GM21825 (cell line): ENCODE measurements at regions not wholly inside any gene's neighbourhood (a gene's known extent, or its start where the extent isn't known, plus 50 kb on each side); places are given as distances from the start of the nearest gene placed in this dataset.

ENCODE experiments used
- ATAC-seq: cut with Tn5 transposase; IDR thresholded peaks from one replicate; pipeline ENCODE4 v1.9.1; 2021; ENCODE audit warnings: mild to moderate bottlenecking, moderate library complexity; ENCODE audit not compliant: unreplicated experiment

- no peak for ATAC-seq
These were observed 726.6 kb upstream of the POU3F2 start for GRCh38 chr6:98107801-98108200.

- no peak for ATAC-seq
These were observed 717.9 kb upstream of the POU3F2 start for GRCh38 chr6:98116455-98116854.

- ATAC-seq: no peak
These were observed 717.3 kb upstream of the POU3F2 start for GRCh38 chr6:98117068-98117467.

- ATAC-seq: no peak
These were observed 715.9 kb upstream of the POU3F2 start for GRCh38 chr6:98118397-98119045.

- ATAC-seq: no peak
These were observed 710.2 kb upstream of the POU3F2 start for GRCh38 chr6:98124171-98124570.

- ATAC-seq: no peak
These were observed 702.9 kb upstream of the POU3F2 start for GRCh38 chr6:98131290-98131990.

GRCh38 chr6:98136333-98136732, 698.0 kb upstream of the POU3F2 start:
- ATAC-seq: no peak

GRCh38 chr6:98137391-98137790, 697.0 kb upstream of the POU3F2 start:
- no peak for ATAC-seq

GRCh38 chr6:98142839-98143238, 691.5 kb upstream of the POU3F2 start:
- ATAC-seq: no peak

GRCh38 chr6:98146656-98147055, 687.7 kb upstream of the POU3F2 start:
- ATAC-seq: no peak

- ATAC-seq: no peak
These were observed 677.8 kb upstream of the POU3F2 start for GRCh38 chr6:98156580-98156979.

- ATAC-seq: no peak
These were observed 654.8 kb upstream of the POU3F2 start for GRCh38 chr6:98179606-98180005.

- ATAC-seq: no peak
These were observed 634.3 kb upstream of the POU3F2 start for GRCh38 chr6:98200084-98200483.

GRCh38 chr6:98203170-98203806, 631.1 kb upstream of the POU3F2 start:
- no peak for ATAC-seq

- no peak for ATAC-seq
These were observed 621.9 kb upstream of the POU3F2 start for GRCh38 chr6:98212468-98212867.

- no peak for ATAC-seq
These were observed 618.8 kb upstream of the POU3F2 start for GRCh38 chr6:98215531-98215930.

GRCh38 chr6:98230250-98230649, 604.1 kb upstream of the POU3F2 start:
- ATAC-seq: no peak

GRCh38 chr6:98239057-98239456, 595.3 kb upstream of the POU3F2 start:
- no peak for ATAC-seq

GRCh38 chr6:98241630-98242029, 592.7 kb upstream of the POU3F2 start:
- no peak for ATAC-seq

- ATAC-seq: no peak
These were observed 579.8 kb upstream of the POU3F2 start for GRCh38 chr6:98254624-98255023.

GRCh38 chr6:98260382-98260781, 574.0 kb upstream of the POU3F2 start:
- ATAC-seq: no peak

GRCh38 chr6:98272060-98272459, 562.3 kb upstream of the POU3F2 start:
- ATAC-seq: no peak
